Activated CD8-positive, alpha-beta memory T cell treated with anti-CD3 and anti-CD28 coated beads for 24 hours (primary cell): ENCODE measurements at regions not wholly inside any gene's neighbourhood (a gene's known extent, or its start where the extent isn't known, plus 50 kb on each side); places are given as distances from the start of the nearest gene placed in this dataset.

ENCODE experiments used
- DNase-seq: peaks from one replicate; pipeline ENCODE4 v3.0.0-alpha.2; 2020

DNA sequence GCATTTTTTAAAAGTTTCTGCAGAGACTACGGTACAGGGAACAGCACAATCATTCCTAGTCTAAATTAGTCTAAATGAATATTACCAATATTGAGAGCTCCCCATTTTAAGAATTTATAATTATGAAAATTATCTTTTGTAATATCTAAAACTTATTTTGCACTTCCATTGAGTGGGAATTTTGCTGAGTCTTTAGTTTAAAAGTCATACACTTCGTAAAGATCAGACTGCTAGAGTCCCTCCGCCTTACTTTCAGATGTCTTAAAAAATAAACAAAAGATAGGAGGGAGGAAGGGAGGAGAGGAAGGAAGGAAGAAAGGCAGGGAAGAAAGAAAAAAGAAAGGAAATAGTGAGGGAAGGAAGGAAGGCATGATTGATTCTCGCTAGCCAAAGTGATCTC is 278.2 kb upstream of the PRDM1 start:
- DNase-seq, result no peak

DNA sequence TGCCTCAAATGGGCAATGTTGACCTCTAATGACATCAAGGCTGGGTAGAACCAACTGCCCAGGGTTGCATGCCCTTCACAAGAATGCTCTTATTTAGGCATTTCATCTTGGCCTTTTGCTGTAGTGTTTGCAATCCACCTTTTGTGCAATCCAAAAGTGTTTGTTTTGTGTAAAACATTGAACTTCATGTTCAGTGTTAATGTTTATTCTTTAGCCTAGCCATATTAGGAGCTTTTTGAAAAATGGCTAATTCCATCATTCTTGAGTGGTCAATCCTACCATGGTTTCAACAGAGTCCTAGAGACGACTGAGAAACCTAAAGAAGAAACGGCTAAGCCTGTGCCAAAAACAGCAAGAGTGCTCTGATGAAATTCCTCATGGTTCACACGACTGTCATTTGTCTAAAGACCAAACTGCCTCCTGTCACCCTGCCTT is 279.6 kb upstream of the PRDM1 start:
- DNase-seq, result no peak

DNA sequence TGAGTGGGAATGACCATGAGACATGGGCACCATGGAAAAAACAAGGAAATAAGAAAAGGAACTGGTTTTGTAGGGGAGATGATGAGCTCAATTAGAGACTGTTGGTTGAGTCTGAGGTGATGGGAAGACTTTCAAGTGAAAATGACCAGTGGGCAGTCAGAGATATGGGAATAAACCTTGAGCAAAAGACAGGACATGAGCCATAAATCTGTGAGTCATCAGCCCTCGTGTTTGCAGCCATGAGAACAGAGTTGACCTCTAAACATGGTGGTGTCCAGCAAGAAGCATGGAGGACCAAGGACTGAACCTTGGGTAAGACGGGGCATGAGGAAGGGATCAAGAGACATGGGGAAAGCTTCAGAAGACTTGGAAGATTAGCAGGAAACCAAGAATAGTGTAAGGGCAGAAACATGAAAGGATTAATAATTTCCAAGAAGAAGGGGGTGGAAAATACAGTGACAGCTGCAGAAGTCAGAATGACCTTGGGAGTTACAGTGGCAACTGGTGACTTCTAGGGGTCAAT is 280.6 kb upstream of the PRDM1 start:
- no peak for DNase-seq

GRCh38 chr6:105804424-105804823 is 281.7 kb upstream of the PRDM1 start:
- DNase-seq, result no peak

- DNase-seq, result no peak
These were observed 282.1 kb upstream of the PRDM1 start for GRCh38 chr6:105804000-105804399.

GRCh38 chr6:105803442-105803841 is 282.7 kb upstream of the PRDM1 start:
- DNase-seq, result no peak

DNA sequence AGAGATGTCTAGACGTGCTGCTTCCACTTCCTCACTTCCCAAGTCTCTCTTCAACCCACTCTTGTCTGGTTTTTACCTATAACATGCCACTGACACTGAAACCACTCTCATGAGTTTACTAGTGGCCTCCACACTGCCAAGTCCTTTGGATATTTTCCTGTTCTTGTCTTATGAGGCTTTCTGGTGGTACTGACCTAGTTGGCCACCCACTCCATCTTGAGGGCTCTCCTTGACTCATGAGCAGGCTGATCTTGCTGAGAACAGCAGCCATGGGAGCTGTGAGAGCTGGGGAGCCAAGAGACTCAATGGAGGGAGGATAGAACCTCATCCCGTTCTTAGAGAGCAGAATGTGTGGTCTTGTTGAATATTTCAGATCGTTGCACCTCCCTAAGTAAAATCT is 283.4 kb upstream of the PRDM1 start:
- DNase-seq, result no peak

DNA sequence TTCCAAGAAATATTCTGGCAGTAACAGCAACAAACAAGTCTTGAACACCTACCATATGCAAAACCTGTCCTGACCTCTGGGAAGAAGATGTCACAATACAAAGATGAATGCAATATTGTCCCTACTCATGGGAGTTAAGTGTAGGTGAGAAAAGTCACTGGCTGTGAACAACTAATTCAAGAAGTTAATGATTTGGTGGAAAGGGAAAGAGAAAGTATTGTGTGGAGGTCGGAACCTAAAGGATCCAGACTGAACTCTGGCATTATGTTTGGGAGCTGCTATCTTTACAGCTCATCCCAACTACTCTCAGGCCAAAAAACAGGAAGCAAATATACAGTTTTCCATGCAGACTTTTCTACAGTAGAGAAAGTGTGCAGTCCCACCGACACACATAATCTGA is 285.3 kb upstream of the PRDM1 start:
- no peak for DNase-seq

- no peak for DNase-seq
These were observed 285.7 kb upstream of the PRDM1 start for GRCh38 chr6:105800398-105800797.

DNA sequence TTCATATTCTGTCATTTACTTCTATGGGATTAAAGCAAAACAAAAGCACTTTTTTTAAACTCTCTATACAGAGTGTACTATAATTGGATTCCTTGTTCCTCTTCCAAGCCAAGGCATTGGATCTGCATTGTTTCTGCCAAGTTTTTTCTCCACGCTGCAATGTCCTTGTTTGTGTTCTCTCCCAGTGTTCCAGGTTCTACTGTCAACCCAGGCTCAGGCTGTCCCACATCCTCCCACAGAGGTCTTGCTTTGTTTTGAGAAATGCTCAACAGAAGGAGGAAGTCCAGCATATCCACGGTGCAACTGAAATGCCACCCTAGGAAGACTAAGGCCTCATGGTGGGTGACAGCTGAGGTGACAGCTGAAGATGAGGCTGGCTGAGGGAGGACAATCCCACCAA is 287.1 kb upstream of the PRDM1 start:
- no peak for DNase-seq

- no peak for DNase-seq
These were observed 288.1 kb upstream of the PRDM1 start for GRCh38 chr6:105797983-105798453.

DNA sequence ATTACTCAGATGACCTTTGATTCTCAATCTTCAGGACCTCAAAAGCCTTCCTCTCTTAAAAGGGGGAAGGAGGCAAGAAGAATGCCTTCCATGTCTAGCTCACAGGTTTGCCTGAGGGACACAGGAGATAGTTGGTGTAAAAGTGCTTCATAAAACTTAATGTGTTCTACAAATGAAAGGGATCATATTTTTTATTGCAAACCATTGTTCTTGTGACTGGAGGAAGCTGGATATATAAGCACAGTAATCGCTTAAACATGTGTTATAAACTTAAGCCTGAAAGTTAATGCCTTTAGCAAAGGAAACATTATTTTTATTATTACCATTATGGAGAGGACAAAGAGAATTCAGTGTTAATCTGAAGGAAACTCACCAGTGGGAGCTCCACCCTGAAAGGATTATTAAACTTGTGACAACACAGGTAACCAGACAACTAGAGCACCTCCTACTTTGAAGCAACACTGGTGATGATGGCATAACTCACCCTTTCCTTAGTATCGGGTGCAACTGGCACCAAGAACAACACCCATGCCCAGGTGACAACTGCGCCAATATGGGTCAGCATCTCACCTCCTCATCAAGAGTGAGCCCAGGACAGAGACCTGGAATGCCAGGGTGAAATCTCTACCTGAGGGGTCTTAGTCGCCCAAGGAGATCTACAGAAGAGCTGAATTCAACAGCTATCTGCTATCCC is 288.7 kb upstream of the PRDM1 start:
- DNase-seq, result no peak

DNA sequence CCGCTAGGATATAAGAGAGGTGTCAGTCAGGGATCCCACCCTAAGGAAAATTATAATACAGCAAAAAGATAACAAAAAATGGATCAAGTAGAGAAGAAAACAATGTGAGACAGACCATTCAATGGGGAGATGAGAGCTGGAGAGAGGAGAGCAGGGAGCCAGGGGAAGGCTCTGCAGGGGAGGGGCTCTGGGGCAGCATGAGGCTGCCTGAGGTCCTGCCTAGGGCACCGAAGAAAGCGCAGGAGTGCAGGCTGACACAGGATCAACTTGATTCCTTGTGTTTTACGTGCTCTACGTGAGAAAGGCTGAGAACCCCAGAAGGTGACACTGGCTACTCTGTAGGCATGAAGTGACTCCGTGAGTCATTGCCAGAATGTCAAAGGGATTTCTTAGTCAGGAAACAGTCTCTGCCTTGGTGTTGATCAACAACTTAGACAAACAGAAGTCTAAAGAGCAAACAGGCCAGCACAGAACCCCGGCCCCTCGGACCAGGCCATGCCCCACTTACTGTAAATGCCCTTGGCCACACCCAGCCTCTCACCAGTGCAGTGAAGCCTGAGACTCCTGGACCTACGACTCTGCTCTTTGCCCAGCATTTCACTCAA is 290.1 kb upstream of the PRDM1 start:
- no peak for DNase-seq

GRCh38 chr6:105795366-105795765 is 290.8 kb upstream of the PRDM1 start:
- no peak for DNase-seq

GRCh38 chr6:105794870-105795269 is 291.3 kb upstream of the PRDM1 start:
- no peak for DNase-seq

DNA sequence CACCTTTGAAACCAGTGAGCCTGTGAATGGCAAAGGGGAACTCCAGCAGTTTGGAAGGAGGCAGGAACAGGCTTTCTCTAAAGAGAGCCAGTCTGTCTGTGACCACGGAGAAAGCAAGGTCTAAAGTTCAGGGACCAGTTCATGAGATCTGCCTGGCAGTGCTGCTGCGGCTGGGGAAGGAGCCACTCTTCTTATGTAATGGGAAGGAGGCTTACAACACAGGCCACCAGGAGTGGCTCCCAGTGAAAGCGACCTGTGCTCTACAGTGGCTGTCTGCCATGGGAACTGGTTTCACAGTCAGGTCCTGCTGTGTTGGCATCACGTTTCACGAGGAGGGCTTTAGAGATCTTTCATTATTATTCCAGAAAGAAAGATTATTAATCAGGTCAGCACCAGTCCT is 291.9 kb upstream of the PRDM1 start:
- DNase-seq, result no peak

- no peak for DNase-seq
These were observed 293.0 kb upstream of the PRDM1 start for GRCh38 chr6:105793130-105793529.

- DNase-seq, result no peak
These were observed 294.4 kb upstream of the PRDM1 start for GRCh38 chr6:105791583-105792318.

GRCh38 chr6:105791179-105791578 is 295.0 kb upstream of the PRDM1 start:
- DNase-seq, result no peak

- DNase-seq, result no peak
These were observed 295.5 kb upstream of the PRDM1 start for GRCh38 chr6:105790635-105791034.

GRCh38 chr6:105789935-105790334 is 296.2 kb upstream of the PRDM1 start:
- DNase-seq, result no peak

DNA sequence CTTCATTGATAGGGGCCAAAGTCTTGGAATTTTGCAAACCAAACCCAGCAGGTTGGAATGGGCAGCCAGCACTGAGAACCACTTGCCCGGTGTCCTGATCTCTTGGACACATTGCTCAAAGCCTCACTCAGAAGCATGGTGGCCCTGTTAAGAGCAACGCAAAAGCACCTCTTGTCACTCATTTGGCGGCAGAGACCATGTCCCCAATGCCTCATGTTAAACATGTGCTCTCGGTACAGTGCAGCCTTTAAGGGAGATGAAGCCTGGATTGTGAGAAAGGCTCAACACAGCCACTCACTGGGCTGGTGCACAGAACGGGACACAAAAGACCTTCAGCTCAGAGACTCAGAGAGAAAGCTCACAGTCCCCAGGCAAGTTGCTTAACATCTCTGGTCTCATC is 298.4 kb upstream of the PRDM1 start:
- DNase-seq, result no peak

GRCh38 chr6:105786890-105787655 is 299.1 kb upstream of the PRDM1 start:
- no peak for DNase-seq
